GM12891 (cell line): ENCODE measurements at regions not wholly inside any gene's neighbourhood (a gene's known extent, or its start where the extent isn't known, plus 50 kb on each side); places are given as distances from the start of the nearest gene placed in this dataset.

Experiments used
- POLR2A ChIP-seq: IDR thresholded peaks from 2 replicates; pipeline ENCODE4 v1.6.1; 2011; ENCODE audit warnings: low read depth, low read length, control low read depth
- POLR2AphosphoS5 ChIP-seq: IDR thresholded peaks from 2 replicates; pipeline ENCODE4 v1.6.1; 2011; ENCODE audit warnings: low read depth, low read length, control low read depth

DNA sequence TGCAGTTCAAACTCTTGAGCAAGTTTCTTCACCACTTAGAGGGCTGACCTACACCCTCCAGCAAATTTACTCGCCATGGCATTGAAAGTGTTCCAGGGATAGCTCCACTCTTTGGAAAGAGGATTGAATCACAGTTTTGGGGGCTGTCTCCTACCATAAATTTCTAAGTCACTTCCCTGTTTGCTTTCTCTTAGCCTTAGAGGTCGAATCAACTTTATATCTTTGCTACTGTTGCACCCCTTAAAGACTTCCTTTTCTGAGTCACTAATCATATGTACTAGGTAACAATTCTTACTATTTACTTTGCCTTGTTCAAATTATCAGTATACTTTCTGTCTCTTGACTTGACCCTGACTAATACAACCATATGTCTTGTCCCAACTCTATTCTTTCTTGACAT, 1151.8 kb upstream of the ALCAM start:
- TF ChIP-seq POLR2AphosphoS5, result no peak
- no peak for TF ChIP-seq POLR2A
